Ishikawa (cell line): ENCODE measurements at regions not wholly inside any gene's neighbourhood (a gene's known extent, or its start where the extent isn't known, plus 50 kb on each side); places are given as distances from the start of the nearest gene placed in this dataset.

Source experiments
- TAF1 ChIP-seq: IDR thresholded peaks from 2 replicates; pipeline ENCODE4 v1.6.1; 2012; ENCODE audit warnings: low read depth, mild to moderate bottlenecking
- YY1 ChIP-seq: IDR thresholded peaks from 2 replicates; pipeline ENCODE4 v1.6.1; 2012; ENCODE audit warnings: low read depth
- ZBTB7A ChIP-seq: IDR thresholded peaks from 2 replicates; pipeline ENCODE4 v1.6.1; 2012; ENCODE audit warnings: low read depth
- TF ChIP-seq, protein P1 (sequence below): IDR thresholded peaks from 2 replicates; pipeline ENCODE4 v1.6.1; 2012
- TF ChIP-seq, protein P2 (sequence below): IDR thresholded peaks from 2 replicates; pipeline ENCODE4 v1.6.1; 2012; ENCODE audit warnings: low read depth, mild to moderate bottlenecking

DNA sequence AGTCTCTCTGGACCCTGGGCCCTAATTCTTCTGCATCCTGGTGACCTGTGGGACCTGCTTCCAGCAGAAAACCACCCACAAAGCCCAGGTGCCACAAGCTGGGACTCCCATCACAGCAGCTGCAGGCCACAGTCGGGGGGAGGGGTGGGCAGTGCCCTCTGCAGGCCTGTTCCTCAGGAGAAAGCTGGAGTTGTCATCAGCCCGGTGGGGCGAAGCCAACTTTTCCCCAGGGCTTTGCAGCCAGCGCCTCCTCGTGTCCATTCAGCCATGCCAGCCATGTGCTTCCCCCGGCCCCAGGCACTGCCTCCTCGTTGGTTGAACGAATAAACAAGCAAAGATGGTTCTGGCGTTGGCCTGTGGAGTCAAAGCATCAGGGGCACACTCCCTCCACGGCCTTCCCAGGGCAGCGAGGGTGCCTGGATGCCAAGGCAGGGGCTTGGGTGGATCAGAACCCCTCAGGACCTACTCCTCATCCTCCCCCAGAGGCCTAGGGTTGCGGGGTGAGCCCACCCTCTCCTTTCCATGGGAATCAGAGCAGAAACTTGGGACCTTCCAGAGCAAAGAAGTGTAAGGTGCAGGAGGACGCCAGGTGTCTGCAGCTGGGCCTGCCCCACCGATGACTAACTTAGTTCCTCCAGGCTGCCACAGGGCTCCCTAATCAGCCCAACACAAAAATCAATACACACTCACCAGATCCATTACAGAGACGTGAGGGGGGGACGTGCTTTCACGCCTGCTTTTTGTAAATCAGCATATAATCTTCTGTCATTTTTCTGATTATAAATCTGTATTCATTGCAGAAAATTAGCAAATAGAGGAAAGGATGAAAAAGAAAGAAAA, 75.7 kb upstream of the RAB6C start:
- TF ChIP-seq, protein P1, sequence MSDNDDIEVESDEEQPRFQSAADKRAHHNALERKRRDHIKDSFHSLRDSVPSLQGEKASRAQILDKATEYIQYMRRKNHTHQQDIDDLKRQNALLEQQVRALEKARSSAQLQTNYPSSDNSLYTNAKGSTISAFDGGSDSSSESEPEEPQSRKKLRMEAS = no peak
- TF ChIP-seq TAF1 (no peak), ZBTB7A (no peak), YY1 (no peak)
- TF ChIP-seq, protein P2, sequence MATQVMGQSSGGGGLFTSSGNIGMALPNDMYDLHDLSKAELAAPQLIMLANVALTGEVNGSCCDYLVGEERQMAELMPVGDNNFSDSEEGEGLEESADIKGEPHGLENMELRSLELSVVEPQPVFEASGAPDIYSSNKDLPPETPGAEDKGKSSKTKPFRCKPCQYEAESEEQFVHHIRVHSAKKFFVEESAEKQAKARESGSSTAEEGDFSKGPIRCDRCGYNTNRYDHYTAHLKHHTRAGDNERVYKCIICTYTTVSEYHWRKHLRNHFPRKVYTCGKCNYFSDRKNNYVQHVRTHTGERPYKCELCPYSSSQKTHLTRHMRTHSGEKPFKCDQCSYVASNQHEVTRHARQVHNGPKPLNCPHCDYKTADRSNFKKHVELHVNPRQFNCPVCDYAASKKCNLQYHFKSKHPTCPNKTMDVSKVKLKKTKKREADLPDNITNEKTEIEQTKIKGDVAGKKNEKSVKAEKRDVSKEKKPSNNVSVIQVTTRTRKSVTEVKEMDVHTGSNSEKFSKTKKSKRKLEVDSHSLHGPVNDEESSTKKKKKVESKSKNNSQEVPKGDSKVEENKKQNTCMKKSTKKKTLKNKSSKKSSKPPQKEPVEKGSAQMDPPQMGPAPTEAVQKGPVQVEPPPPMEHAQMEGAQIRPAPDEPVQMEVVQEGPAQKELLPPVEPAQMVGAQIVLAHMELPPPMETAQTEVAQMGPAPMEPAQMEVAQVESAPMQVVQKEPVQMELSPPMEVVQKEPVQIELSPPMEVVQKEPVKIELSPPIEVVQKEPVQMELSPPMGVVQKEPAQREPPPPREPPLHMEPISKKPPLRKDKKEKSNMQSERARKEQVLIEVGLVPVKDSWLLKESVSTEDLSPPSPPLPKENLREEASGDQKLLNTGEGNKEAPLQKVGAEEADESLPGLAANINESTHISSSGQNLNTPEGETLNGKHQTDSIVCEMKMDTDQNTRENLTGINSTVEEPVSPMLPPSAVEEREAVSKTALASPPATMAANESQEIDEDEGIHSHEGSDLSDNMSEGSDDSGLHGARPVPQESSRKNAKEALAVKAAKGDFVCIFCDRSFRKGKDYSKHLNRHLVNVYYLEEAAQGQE = no peak
